Skeletal muscle tissue (tissue), 3 donors: ENCODE measurements at regions not wholly inside any gene's neighbourhood (a gene's known extent, or its start where the extent isn't known, plus 50 kb on each side); places are given as distances from the start of the nearest gene placed in this dataset.

Experiments used
- H3K27ac ChIP-seq: one replicate; pipeline ENCODE4 v1.7.0; 2013; ENCODE audit warnings: mild to moderate bottlenecking, low read depth, low read length, inconsistent platforms
- H3K27me3 ChIP-seq, 3 donors: one replicate each; pipeline ENCODE4 v1.7.0; 2013; ENCODE audit warnings: low read length in 3 of 3; ENCODE audit not compliant: control insufficient read depth in 3 of 3, insufficient read depth in 3 of 3
- H3K36me3 ChIP-seq, 3 donors: one replicate each; pipeline ENCODE4 v1.7.0; 2013; ENCODE audit warnings: low read length in 3 of 3; ENCODE audit not compliant: control insufficient read depth in 3 of 3, insufficient read depth in 3 of 3
- H3K4me1 ChIP-seq, 3 donors: one replicate each; pipeline ENCODE4 v1.7.0; 2013; ENCODE audit warnings: low read length in 3 of 3, mild to moderate bottlenecking in 3 of 3; ENCODE audit not compliant: control insufficient read depth in 3 of 3, insufficient read depth in 3 of 3
- H3K4me3 ChIP-seq, 3 donors: one replicate each; pipeline ENCODE4 v1.7.0; 2013; ENCODE audit warnings: low read length in 3 of 3
- H3K9ac ChIP-seq, 3 donors: one replicate each; pipeline ENCODE4 v1.7.0; 2013; ENCODE audit warnings: low read length in 3 of 3, mild to moderate bottlenecking in 3 of 3, moderate library complexity in 2 of 3, low read depth in 1 of 3
- H3K9me3 ChIP-seq, 3 donors: one replicate each; pipeline ENCODE4 v1.7.0; 2013; ENCODE audit warnings: low read length in 3 of 3; ENCODE audit not compliant: control insufficient read depth in 3 of 3
- donor health status: Osteomylitis.

DNA sequence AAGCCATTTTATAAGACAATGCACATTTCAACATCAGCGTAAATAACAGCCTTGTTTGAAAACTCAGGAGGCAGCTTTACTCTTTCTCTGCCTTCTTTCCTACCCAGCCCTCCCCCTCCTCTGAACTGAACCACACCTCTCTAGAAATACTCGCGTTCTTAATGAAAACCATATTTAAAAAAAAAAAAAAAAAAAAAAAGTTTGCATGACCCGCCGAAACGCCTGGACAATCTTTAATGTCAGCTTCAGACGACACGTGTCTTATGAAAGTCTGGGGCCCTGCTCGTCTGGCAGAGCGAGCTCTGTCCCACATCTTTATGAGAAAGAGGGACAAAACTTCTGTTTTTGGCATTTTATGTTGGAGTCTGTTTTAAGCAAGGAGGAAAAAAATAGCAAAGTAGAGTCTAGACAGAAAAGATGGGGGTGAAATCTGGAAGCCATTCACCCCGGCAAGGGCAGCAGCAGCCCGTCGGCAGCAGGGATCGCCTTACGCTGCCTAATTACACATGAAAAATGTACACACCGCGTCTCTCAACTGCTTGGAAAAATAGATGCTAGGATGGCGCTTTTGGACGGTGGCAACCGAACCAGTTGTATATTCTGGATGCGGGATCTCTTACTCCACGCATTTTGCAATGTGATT is 130.4 kb upstream of the ETS2 start:
- no peak overlapping the region for H3K4me3 ChIP-seq
- H3K27me3 ChIP-seq, result peaks cover 8 to 15% (median 12%) of the 10 kb centered on the region in 3 donors
- H3K27ac ChIP-seq, result no peak overlapping the region

DNA sequence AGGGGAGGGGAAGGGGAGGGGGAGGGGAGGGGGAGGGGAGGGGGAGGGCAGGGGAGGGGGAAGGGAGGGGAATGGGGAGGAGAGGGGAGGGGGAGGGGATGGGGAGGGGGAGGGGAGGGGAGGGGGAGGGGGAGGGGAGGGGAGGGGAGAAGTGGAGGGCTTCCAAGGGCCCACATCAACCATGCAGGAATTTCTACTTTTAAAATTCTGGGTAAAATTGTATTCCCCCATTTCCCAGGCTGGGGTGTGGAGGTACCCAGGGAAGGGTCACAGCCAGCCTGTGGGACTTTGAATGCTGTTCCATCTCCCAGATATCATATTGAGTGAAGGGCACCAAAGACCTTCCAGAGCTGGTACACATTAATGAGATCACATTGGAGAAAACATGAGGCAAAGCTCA is 126.9 kb upstream of the ETS2 start:
- no peak overlapping the region for H3K27ac ChIP-seq
- no peaks in the 10 kb centered on the region for H3K9me3 ChIP-seq
- H3K4me1 ChIP-seq, result peaks cover 0 to 5% (median 0%) of the 10 kb centered on the region in 3 donors
- peaks cover 8 to 18% (median 13%) of the 10 kb centered on the region in 3 donors for H3K27me3 ChIP-seq
- no peak overlapping the region for H3K4me3 ChIP-seq
- H3K9ac ChIP-seq, result no peak overlapping the region
- H3K36me3 ChIP-seq, result no peaks in the 10 kb centered on the region

More for the DNA sequence above, 130.4 kb upstream of the ETS2 start:
- Histone ChIP-seq H3K36me3 (no peaks in the 10 kb centered on the region), H3K9ac (no peak overlapping the region), H3K9me3 (no peaks in the 10 kb centered on the region), H3K4me1 (peaks cover 0 to 5% (median 0%) of the 10 kb centered on the region in 3 donors)

DNA sequence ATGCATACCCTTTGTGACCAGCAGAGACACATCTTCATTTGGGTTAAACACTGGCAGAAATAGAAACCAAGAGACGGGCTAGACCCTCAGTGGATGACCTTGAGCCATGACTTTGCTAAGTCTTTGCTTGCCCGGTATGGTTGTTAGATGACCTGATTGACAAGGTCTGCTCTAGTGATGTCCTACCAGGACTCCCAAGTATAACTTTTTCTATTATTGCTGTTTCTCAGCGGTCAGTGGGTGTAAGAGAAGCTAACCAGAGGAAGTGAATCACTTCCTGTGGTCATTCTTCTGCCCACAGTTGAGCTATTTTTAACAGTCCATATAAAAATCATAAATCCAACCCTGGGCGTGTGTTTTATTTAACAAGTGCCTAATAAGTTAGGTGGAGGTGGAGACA is 126.2 kb upstream of the ETS2 start:
- H3K27ac ChIP-seq, result no peak overlapping the region
- no peak overlapping the region for H3K9ac ChIP-seq
- no peak overlapping the region for H3K4me3 ChIP-seq
- H3K36me3 ChIP-seq, result no peaks in the 10 kb centered on the region
- no peaks in the 10 kb centered on the region for H3K9me3 ChIP-seq
- peaks cover 0 to 5% (median 0%) of the 10 kb centered on the region in 3 donors for H3K4me1 ChIP-seq
- H3K27me3 ChIP-seq, result peaks cover 9 to 24% (median 19%) of the 10 kb centered on the region in 3 donors

DNA sequence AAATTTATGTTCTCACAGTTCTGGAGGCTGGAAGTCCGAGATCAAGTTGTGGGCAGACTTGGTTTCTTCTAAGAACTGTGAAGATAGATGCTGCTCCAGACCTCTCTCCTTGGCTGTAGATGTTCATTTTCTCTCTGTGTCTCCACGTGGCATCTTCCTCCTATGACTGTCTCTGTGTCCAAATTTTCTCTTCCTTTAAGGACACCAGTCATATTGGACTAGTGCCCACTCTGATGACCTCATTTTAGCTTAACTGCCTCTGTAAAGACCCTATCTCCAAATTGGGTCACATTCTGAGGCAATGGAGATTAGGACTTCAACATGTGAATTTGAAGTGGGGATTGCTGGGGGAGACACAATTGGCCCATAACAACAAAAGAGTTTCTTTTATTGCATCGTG is 125.3 kb upstream of the ETS2 start:
- H3K4me1 ChIP-seq, result peaks cover 0 to 5% (median 0%) of the 10 kb centered on the region in 3 donors
- H3K9ac ChIP-seq, result no peak overlapping the region
- H3K27ac ChIP-seq, result no peak overlapping the region
- no peak overlapping the region for H3K4me3 ChIP-seq
- no peaks in the 10 kb centered on the region for H3K9me3 ChIP-seq
- H3K36me3 ChIP-seq, result no peaks in the 10 kb centered on the region
- H3K27me3 ChIP-seq, result peaks cover 11 to 27% (median 17%) of the 10 kb centered on the region in 3 donors

DNA sequence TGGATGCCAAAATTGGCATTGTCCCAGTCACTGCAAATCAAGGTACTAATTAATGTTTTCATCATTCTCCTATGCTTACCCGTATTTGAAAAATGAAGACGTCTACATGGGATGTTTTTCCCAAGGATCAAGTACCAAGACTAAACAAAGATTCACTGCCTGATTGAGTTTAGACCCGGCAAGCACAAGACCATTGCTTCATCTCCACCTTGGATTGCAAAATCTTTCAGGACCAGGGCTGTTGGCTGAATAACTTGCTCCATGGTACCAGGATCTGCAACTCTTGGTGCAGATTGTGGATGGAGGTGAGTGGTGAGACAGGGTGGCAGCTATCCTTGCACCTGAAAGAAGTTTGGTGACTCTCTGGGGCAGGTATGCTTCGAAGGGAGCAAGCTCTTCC is 122.5 kb upstream of the ETS2 start:
- peaks cover 3 to 18% (median 7%) of the 10 kb centered on the region in 3 donors for H3K27me3 ChIP-seq
- no peak overlapping the region for H3K27ac ChIP-seq
- peaks cover 0 to 5% (median 0%) of the 10 kb centered on the region in 3 donors for H3K4me1 ChIP-seq
- H3K9me3 ChIP-seq, result no peaks in the 10 kb centered on the region
- H3K9ac ChIP-seq, result no peak overlapping the region
- H3K4me3 ChIP-seq, result no peak overlapping the region
- no peaks in the 10 kb centered on the region for H3K36me3 ChIP-seq

DNA sequence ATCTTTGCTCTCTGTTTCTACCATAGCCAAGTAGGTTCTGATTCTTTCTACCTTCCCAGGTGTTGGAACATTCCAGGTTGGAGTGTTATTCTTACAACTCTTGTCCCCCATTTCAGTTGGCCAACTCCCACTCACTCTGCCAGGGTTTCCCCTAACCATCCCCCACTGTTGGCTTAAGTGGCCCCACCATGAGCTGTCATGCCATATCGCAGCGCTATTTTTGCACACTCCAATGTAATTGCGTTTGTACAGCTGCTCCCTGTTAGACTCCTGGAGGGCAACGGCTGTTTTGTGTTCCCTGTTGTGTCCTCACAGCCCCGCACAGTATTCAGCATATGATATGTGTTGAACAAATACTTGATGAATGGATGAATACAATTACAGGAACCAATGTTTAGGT is 117.7 kb upstream of the ETS2 start:
- no peaks in the 10 kb centered on the region for H3K9me3 ChIP-seq
- H3K27me3 ChIP-seq, result peaks cover 3 to 23% (median 7%) of the 10 kb centered on the region in 3 donors

DNA sequence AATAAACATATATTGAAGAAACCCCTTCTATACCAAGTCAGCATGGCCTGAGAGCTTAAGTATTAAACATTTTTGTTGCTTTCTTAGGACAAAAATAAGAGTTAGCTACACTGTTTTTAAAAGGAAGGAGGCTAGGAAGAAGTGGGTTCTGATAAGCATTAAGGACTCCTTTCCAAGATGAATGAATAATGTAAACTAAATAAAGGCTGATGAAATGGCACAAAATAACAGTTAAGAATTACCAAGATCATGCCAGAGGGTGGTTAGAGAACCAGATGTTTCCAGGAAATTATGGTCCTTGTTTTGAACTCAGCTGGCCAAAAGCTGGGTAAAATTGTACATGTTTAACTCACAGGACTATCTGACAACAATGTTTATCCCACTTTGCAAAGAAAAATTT is 114.1 kb upstream of the ETS2 start:
- peaks cover 0 to 13% (median 0%) of the 10 kb centered on the region in 3 donors for H3K27me3 ChIP-seq

More for the DNA sequence above, 117.7 kb upstream of the ETS2 start:
- Histone ChIP-seq H3K4me3 (no peak overlapping the region), H3K4me1 (no peaks in the 10 kb centered on the region), H3K9ac (no peak overlapping the region), H3K36me3 (no peaks in the 10 kb centered on the region), H3K27ac (no peak overlapping the region)

DNA sequence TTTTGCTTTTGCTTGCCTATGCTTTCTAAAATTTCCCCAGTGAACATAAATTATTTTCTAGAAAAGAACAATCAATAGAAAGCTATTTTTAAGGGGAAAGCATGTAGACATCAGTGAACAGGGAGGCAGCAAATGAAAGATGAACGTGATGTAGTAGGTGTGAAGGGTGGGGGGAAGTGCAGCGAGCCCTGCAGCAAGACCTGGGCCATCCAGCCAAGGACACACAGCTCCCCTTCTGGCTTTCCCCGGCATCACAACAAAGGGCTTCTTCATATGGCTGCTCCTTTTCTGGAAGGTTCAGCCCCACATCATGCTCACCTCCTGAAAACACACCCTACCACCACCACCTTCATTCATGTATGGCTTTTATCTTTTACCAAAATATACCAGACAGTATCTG is 109.2 kb upstream of the ETS2 start:
- H3K36me3 ChIP-seq, result no peaks in the 10 kb centered on the region
- H3K4me3 ChIP-seq, result no peak overlapping the region
- H3K9me3 ChIP-seq, result no peaks in the 10 kb centered on the region
- H3K9ac ChIP-seq, result no peak overlapping the region
- H3K27me3 ChIP-seq, result peaks cover 5 to 23% (median 12%) of the 10 kb centered on the region in 3 donors
- H3K27ac ChIP-seq, result no peak overlapping the region
- H3K4me1 ChIP-seq, result no peaks in the 10 kb centered on the region

More for the DNA sequence above, 114.1 kb upstream of the ETS2 start:
- no peak overlapping the region for H3K9ac ChIP-seq
- no peaks in the 10 kb centered on the region for H3K4me1 ChIP-seq
- no peak overlapping the region for H3K4me3 ChIP-seq
- no peak overlapping the region for H3K27ac ChIP-seq
- H3K9me3 ChIP-seq, result no peaks in the 10 kb centered on the region
- no peaks in the 10 kb centered on the region for H3K36me3 ChIP-seq

DNA sequence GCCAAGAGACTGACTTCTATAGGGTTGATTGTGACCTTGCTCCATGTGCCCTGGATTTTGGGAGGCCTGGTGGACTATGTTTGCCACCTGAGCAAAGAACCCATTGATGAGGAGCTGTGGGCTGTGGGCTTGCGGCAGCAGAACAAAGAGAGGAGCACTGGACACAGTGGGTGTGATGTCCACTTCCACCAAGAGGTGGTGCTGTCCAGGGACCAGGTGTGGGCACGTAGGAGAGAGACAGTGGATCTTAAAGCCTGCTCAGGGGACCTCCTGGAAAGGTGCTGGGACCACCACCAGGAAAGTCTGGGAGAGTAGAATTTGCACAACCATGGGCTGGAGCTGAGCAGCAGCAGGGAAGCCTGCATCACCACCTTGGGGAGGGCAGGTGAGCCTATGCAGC is 106.7 kb upstream of the ETS2 start:
- no peak overlapping the region for H3K4me3 ChIP-seq
- H3K27ac ChIP-seq, result no peak overlapping the region
- no peaks in the 10 kb centered on the region for H3K4me1 ChIP-seq
- H3K27me3 ChIP-seq, result peaks cover 16 to 27% (median 25%) of the 10 kb centered on the region in 3 donors
- no peak overlapping the region for H3K9ac ChIP-seq
- H3K9me3 ChIP-seq, result no peaks in the 10 kb centered on the region
- no peaks in the 10 kb centered on the region for H3K36me3 ChIP-seq

DNA sequence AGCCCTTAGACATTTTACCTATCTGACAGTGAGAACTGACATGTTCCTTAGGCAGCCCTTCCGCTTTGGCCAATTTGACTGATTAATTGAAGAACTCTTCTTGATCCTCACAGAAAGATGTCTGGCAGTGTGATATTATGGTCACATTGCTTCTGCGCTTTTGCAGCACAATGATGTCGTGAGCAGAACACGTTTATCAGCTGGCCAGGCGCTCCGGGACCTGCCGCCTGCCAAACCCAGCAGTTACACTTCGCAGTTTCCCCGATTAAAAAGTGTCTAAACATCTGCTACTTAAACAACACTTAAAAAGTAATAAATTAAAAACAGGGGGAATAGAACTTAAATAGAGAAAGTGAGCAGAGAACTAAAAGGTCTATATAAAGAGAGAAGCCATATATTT is 103.5 kb upstream of the ETS2 start:
- Histone ChIP-seq H3K9me3 (no peaks in the 10 kb centered on the region), H3K9ac (no peak overlapping the region), H3K27ac (no peak overlapping the region), H3K4me1 (no peaks in the 10 kb centered on the region), H3K4me3 (no peak overlapping the region), H3K27me3 (peaks cover 16 to 37% (median 27%) of the 10 kb centered on the region in 3 donors), H3K36me3 (no peaks in the 10 kb centered on the region)
